ENCODE measurements at regions not wholly inside any gene's neighbourhood (a gene's known extent, or its start where the extent isn't known, plus 50 kb on each side); places are given as distances from the start of the nearest gene placed in this dataset.

GRCh38 chr2:185990861-185991525 lies 252.4 kb downstream of the FSIP2 start:
- TF ChIP-seq, protein P1, sequence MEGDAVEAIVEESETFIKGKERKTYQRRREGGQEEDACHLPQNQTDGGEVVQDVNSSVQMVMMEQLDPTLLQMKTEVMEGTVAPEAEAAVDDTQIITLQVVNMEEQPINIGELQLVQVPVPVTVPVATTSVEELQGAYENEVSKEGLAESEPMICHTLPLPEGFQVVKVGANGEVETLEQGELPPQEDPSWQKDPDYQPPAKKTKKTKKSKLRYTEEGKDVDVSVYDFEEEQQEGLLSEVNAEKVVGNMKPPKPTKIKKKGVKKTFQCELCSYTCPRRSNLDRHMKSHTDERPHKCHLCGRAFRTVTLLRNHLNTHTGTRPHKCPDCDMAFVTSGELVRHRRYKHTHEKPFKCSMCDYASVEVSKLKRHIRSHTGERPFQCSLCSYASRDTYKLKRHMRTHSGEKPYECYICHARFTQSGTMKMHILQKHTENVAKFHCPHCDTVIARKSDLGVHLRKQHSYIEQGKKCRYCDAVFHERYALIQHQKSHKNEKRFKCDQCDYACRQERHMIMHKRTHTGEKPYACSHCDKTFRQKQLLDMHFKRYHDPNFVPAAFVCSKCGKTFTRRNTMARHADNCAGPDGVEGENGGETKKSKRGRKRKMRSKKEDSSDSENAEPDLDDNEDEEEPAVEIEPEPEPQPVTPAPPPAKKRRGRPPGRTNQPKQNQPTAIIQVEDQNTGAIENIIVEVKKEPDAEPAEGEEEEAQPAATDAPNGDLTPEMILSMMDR (IDR thresholded peaks at IDR 0.05; ENCODE audit: low read depth, low read length), result no peak
- DNase-seq (ENCODE audit: extremely low read depth, low read depth), result no peak

DNA sequence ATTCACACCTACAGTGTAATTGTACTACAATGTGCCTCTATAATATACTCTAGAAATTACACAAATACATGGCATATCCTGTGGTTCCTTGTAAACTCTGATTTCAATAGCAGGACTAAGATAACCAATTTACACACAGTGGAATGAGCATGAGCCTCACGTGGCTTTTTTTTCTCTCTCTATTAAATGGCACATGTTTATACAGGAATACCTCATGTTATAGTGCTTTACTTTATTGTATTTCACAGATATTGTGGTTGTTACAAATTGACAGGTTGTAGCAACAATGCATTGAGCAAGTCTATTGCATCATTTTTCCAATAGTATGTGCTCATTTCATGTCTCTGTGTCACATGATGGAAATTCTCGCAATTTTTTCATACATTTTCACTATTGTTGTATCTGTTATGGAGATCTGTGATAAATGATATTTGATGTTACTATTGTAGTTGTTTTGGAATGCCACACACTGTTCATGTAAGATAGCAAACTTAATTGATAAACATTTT lies 260.0 kb downstream of the FSIP2 start:
- no peak for DNase-seq (ENCODE audit: extremely low read depth, low read depth)
- TF ChIP-seq, protein P1 (IDR thresholded peaks at IDR 0.05; ENCODE audit: low read depth, low read length), result no peak

DNA sequence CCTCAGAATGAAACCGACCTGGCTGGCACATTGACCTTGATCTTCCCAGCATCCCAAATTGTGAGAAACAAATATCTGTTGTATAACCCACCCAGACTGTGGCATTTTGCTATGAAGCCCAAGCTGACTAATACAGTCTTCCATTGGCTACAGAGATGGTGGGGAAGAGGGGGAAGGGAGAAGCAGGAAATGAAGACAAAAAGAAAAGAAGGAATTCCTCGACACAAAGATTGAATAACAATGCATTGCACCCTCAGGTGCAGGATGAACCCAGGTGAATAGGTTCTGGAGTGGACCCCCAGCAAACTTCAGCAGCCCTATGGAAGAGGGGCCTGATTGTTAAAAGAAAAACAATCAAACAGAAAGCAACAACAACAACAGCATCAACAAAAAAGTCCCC lies 270.7 kb downstream of the FSIP2 start:
- DNase-seq (ENCODE audit: extremely low read depth, low read depth), result no peak
- TF ChIP-seq, protein P1 (IDR thresholded peaks at IDR 0.05; ENCODE audit: low read depth, low read length), result no peak

GRCh38 chr2:186017278-186017677 lies 278.7 kb downstream of the FSIP2 start:
- TF ChIP-seq, protein P1 (IDR thresholded peaks at IDR 0.05; ENCODE audit: low read depth, low read length), result no peak
- no peak for DNase-seq (ENCODE audit: extremely low read depth, low read depth)

GRCh38 chr2:186024921-186025320 lies 286.3 kb downstream of the FSIP2 start:
- TF ChIP-seq, protein P1 (IDR thresholded peaks at IDR 0.05; ENCODE audit: low read depth, low read length), result no peak
- DNase-seq (ENCODE audit: extremely low read depth, low read depth), result no peak

GRCh38 chr2:186027922-186028321 lies 289.3 kb downstream of the FSIP2 start:
- DNase-seq (ENCODE audit: extremely low read depth, low read depth), result no peak
- TF ChIP-seq, protein P1 (IDR thresholded peaks at IDR 0.05; ENCODE audit: low read depth, low read length), result no peak

DNA sequence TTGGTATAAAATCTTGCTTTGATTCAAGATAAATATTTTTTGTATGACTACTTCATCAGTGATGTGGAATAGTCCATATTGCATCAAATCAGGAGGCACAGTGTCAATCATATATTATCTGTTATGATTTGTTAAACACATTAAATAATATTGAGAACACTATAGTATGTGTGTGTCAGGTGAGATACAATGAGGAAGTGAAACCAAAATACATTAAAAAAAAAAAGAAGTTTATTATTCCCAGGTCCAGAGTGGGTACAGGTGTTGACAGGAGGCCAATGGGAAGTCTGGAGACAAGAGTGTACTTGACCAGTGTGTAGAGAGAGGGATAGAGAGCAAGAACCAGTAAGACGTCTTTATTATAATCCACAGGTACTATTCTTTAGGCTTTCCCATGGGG lies 292.6 kb downstream of the FSIP2 start:
- TF ChIP-seq, protein P1 (IDR thresholded peaks at IDR 0.05; ENCODE audit: low read depth, low read length), result no peak
- no peak for DNase-seq (ENCODE audit: extremely low read depth, low read depth)

Data from AG09319 (cell line).